Vagina (tissue), 2 donors: ENCODE measurements at regions not wholly inside any gene's neighbourhood (a gene's known extent, or its start where the extent isn't known, plus 50 kb on each side); places are given as distances from the start of the nearest gene placed in this dataset.

ENCODE experiments used
- DNase-seq, 2 donors: peaks; one replicate each; pipeline ENCODE4 v3.0.0-alpha.2; 2017; ENCODE audit errors: extremely low spot score in 2 of 2
- H3K27ac ChIP-seq: fragments of 200-600 bp; sonication (generic); one replicate; pipeline ENCODE4 v1.5.1; 2019
- H3K27me3 ChIP-seq: fragments of 200-600 bp; sonication (generic); one replicate; pipeline ENCODE4 v1.5.1; 2019
- H3K36me3 ChIP-seq, 2 donors: fragments of 200-600 bp; sonication (generic); one replicate each; pipeline ENCODE4 v1.5.1; 2017 to 2019
- H3K4me1 ChIP-seq: fragments of 200-600 bp; sonication (generic); one replicate; pipeline ENCODE4 v1.5.1; 2019
- H3K4me3 ChIP-seq, 2 donors: fragments of 200-600 bp; sonication (generic); 1 replicate in 1 of 2; 2 replicates in 1 of 2; pipeline ENCODE4 v1.5.1; 2016 to 2019
- H3K9me3 ChIP-seq: fragments of 200-600 bp; sonication (generic); one replicate; pipeline ENCODE4 v1.5.1; 2019
- CTCF ChIP-seq, 3 experiments: fragments of 450-650 bp in 2 of 3; fragments of 200-600 bp in 1 of 3; sonication (generic) in 1 of 3; IDR thresholded peaks; one replicate each; pipeline ENCODE4 v1.5.1; 2017 to 2019; ENCODE audit warnings: antibody characterized with exemption in 3 of 3, mild to moderate bottlenecking in 2 of 3, moderate library complexity in 2 of 3
- POLR2A ChIP-seq, 2 donors: fragments of 450-650 bp; IDR thresholded peaks; one replicate each; pipeline ENCODE4 v1.6.1; 2017; ENCODE audit warnings: antibody characterized with exemption in 2 of 2, mild to moderate bottlenecking in 2 of 2, moderate library complexity in 2 of 2
- POLR2AphosphoS5 ChIP-seq, 2 donors: sonication (generic); formaldehyde crosslinking; IDR thresholded peaks; one replicate each; pipeline ENCODE4 v1.9.0; 2017; ENCODE audit warnings: antibody characterized with exemption in 2 of 2, mild to moderate bottlenecking in 2 of 2, low read depth in 1 of 2; ENCODE audit not compliant: insufficient read depth in 1 of 2
- intact Hi-C: fragments of 100-400 bp; cut with DNase I; formaldehyde crosslinking; loops from one replicate; pipeline ENCODE4 v1.15.1; 2023

- DNase-seq, result no peak
- no peak for TF ChIP-seq POLR2A (IDR thresholded peaks at IDR 0.05)
- TF ChIP-seq POLR2AphosphoS5 (IDR thresholded peaks at IDR 0.05; ENCODE audit: insufficient read depth in 1 of 2, low read depth in 1 of 2), result no peak
- no peak for TF ChIP-seq CTCF (IDR thresholded peaks at IDR 0.05)
- intact Hi-C loops, result no loop called here
- Histone ChIP-seq H3K4me3 (no peak overlapping the region), H3K4me1 (no peaks in the 10 kb centered on the region), H3K27me3 (no peaks in the 10 kb centered on the region), H3K9me3 (peaks cover 2% of the 10 kb centered on the region), H3K36me3 (no peaks in the 10 kb centered on the region), H3K27ac (no peak overlapping the region)
Measured at GRCh38 chr2:114108824-114109416, 219.0 kb downstream of the ACTR3 start.

- Histone ChIP-seq H3K4me1 (no peaks in the 10 kb centered on the region), H3K27ac (no peak overlapping the region), H3K36me3 (no peaks in the 10 kb centered on the region), H3K9me3 (no peaks in the 10 kb centered on the region), H3K4me3 (no peak overlapping the region), H3K27me3 (no peaks in the 10 kb centered on the region)
- TF ChIP-seq CTCF (IDR thresholded peaks at IDR 0.05) (no peak), POLR2A (IDR thresholded peaks at IDR 0.05) (no peak)
- DNase-seq, result no peak
- intact Hi-C loops, result no loop called here
Measured at GRCh38 chr2:114111329-114111728, 221.4 kb downstream of the ACTR3 start.

- TF ChIP-seq CTCF (IDR thresholded peaks at IDR 0.05) (no peak), POLR2AphosphoS5 (IDR thresholded peaks at IDR 0.05; ENCODE audit: insufficient read depth in 1 of 2, low read depth in 1 of 2) (no peak)
- Histone ChIP-seq H3K27ac (no peak overlapping the region), H3K27me3 (no peaks in the 10 kb centered on the region), H3K36me3 (no peaks in the 10 kb centered on the region), H3K4me1 (no peaks in the 10 kb centered on the region), H3K4me3 (no peak overlapping the region), H3K9me3 (no peaks in the 10 kb centered on the region)
- DNase-seq, result no peak
- intact Hi-C loops, result no loop called here
Measured at GRCh38 chr2:114113518-114113917, 223.6 kb downstream of the ACTR3 start.

- no peak overlapping the region for H3K4me3 ChIP-seq
- no peaks in the 10 kb centered on the region for H3K27me3 ChIP-seq
- no peaks in the 10 kb centered on the region for H3K36me3 ChIP-seq
- no peaks in the 10 kb centered on the region for H3K4me1 ChIP-seq
- no peaks in the 10 kb centered on the region for H3K9me3 ChIP-seq
- H3K27ac ChIP-seq, result no peak overlapping the region
- DNase-seq, result no peak
- TF ChIP-seq POLR2A (IDR thresholded peaks at IDR 0.05) (no peak), CTCF (IDR thresholded peaks at IDR 0.05) (no peak), POLR2AphosphoS5 (IDR thresholded peaks at IDR 0.05; ENCODE audit: insufficient read depth in 1 of 2, low read depth in 1 of 2) (no peak)
- intact Hi-C loops, result no loop called here
Measured at GRCh38 chr2:114118088-114118487, 228.2 kb downstream of the ACTR3 start.

GRCh38 chr2:114119862-114120261 lies 230.0 kb downstream of the ACTR3 start:
- Histone ChIP-seq H3K9me3 (no peaks in the 10 kb centered on the region), H3K36me3 (no peaks in the 10 kb centered on the region), H3K27me3 (no peaks in the 10 kb centered on the region), H3K27ac (no peak overlapping the region), H3K4me3 (no peak overlapping the region), H3K4me1 (no peaks in the 10 kb centered on the region)
- no peak for DNase-seq
- intact Hi-C loops, result no loop called here
- TF ChIP-seq CTCF (IDR thresholded peaks at IDR 0.05), result no peak
- TF ChIP-seq POLR2AphosphoS5 (IDR thresholded peaks at IDR 0.05; ENCODE audit: insufficient read depth in 1 of 2, low read depth in 1 of 2), result no peak
- no peak for TF ChIP-seq POLR2A (IDR thresholded peaks at IDR 0.05)
